Spleen (tissue), 7 donors: ENCODE measurements at regions not wholly inside any gene's neighbourhood (a gene's known extent, or its start where the extent isn't known, plus 50 kb on each side); places are given as distances from the start of the nearest gene placed in this dataset.

Experiments
- POLR2A ChIP-seq, 3 donors: fragments of 450-650 bp; IDR thresholded peaks; one replicate each; pipeline ENCODE4 v1.5.1; 2017; ENCODE audit warnings: antibody characterized with exemption in 3 of 3, mild to moderate bottlenecking in 1 of 3
- TF ChIP-seq, protein P1 (sequence below), 11 experiments: fragments of 200-600 bp in 7 of 11; fragments of 450-650 bp in 4 of 11; sonication (generic) in 4 of 11; IDR thresholded peaks in 8 of 11; conservative IDR thresholded peaks in 3 of 11; 1 replicate in 7 of 11; 2 replicates in 4 of 11; pipeline versions ENCODE4 v1.4.0 to v1.8.0; 2016 to 2021; ENCODE audit warnings: antibody characterized with exemption in 11 of 11, inconsistent platforms in 4 of 11, mild to moderate bottlenecking in 1 of 11
- donor health status: DM: no; HTN: no; CAD: no; lungs with moderate emphysema.
- donor health status: DM: no; HTN: no; CAD: no.
- donor health status: DM: no; HTN: no; CAD: no.

DNA sequence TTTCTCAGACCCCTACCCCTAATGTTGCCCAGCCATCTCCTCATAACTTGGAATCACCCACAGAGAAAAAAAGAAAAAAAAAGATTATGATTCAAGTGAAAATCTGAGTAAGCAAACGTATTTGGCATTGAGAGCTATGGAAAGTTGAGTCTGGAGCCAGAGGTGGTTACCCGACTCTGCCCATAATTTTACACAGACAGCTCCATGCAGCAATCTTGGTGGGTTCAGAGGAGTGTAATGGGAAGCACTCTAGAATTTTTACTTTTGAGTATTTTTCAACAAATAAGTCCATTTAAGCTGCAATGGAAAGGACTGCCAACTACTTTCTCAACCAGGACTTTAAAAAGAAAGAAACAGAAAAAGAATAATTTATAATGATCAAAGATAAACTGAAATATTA, 62.7 kb downstream of the ZC3H11B start:
- TF ChIP-seq, protein P1, sequence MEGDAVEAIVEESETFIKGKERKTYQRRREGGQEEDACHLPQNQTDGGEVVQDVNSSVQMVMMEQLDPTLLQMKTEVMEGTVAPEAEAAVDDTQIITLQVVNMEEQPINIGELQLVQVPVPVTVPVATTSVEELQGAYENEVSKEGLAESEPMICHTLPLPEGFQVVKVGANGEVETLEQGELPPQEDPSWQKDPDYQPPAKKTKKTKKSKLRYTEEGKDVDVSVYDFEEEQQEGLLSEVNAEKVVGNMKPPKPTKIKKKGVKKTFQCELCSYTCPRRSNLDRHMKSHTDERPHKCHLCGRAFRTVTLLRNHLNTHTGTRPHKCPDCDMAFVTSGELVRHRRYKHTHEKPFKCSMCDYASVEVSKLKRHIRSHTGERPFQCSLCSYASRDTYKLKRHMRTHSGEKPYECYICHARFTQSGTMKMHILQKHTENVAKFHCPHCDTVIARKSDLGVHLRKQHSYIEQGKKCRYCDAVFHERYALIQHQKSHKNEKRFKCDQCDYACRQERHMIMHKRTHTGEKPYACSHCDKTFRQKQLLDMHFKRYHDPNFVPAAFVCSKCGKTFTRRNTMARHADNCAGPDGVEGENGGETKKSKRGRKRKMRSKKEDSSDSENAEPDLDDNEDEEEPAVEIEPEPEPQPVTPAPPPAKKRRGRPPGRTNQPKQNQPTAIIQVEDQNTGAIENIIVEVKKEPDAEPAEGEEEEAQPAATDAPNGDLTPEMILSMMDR (IDR thresholded peaks at IDR 0.05 in 8 of 11, conservative IDR thresholded peaks at IDR 0.05 in 3 of 11), result no peak
- no peak for TF ChIP-seq POLR2A (IDR thresholded peaks at IDR 0.05)
